ENCODE measurements at regions not wholly inside any gene's neighbourhood (a gene's known extent, or its start where the extent isn't known, plus 50 kb on each side); places are given as distances from the start of the nearest gene placed in this dataset.
A peak's percentile ranks its signal among the peaks of the same experiment; 100 is the strongest.

DNA sequence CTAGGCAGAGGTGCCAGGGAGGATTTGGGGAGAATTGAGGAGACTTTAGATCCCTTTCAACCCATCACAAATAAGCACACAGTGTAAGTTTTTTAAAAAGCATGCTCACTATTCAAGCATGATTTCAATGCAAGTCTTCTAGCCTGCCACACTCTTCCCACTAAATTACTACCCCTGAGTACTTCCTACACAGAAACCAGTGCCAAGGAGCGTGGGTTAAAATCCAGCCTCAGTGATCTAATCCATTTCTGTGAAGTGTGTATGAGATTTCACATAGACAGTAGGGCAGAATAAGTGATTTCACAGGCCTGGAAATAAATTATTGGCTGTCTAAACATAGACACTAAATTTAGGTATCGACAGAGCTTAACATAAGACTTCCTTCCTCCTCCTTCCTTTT, 142.9 kb upstream of the ATP1B1 start:
- DNase-seq: peak in 8 of 56 donors; percentile 12 to 59 (median 26)

GRCh38 chr1:168964478-168964877, 142.0 kb upstream of the ATP1B1 start:
- DNase-seq: no peak

- DNase-seq: no peak
Measured at GRCh38 chr1:168966217-168966616, 140.3 kb upstream of the ATP1B1 start.

DNA sequence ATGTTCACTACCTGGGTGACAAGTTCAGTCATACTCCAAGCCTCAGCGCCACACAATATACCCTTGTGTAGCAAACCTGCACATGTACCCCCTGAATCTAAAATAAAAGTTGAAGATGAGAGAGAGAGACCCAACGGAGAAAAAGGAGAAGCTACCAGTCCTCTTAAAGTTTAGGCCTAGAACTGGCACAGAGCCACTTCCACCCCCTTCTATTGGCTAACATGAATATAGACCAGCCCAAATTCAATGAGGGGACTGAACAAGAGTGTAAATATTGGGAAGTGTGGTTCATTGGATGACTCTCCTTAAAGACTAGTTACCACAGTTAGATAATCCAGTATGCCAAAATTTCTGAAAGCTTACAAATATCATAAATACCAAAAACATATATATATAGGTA, 139.9 kb upstream of the ATP1B1 start:
- no peak for DNase-seq

DNA sequence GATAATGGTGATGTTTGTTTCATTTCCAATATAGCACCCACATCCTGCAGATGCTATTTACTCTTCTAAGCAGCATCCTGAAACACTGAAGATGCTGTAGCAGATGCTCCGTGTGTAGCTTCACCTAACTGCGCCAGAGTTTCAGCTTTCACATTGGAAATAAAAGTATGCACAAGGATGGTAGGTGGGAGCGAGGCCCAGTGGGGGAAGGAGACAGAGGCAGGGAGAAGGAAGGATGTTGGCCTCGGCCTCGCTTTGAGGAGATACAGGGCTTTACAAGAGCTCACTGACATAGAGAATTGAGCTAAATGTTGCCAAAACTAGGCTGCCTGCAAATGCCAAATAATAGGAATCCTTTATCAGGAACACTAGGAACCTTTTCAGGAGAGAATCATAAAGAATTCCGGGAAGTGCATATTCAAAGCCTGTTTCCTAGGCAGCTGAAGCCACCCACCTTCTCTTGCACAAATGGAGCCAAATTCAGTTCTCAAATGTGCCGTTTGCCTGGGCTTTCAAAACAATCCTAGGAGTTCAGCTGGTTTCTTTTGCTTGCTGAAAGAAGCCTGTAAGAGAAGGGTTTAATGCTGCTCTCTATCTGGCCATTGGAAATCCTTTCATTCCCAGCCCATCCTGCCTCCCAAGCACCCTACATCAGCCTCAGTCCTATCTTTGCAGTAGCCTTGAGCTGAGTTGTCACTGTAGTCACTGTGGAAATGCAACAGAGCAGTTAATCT, 135.4 kb upstream of the ATP1B1 start:
- peak in 9 of 56 donors; percentile 5 to 66 (median 38) for DNase-seq

- DNase-seq: no peak
Measured at GRCh38 chr1:168972225-168972624, 134.3 kb upstream of the ATP1B1 start.

DNA sequence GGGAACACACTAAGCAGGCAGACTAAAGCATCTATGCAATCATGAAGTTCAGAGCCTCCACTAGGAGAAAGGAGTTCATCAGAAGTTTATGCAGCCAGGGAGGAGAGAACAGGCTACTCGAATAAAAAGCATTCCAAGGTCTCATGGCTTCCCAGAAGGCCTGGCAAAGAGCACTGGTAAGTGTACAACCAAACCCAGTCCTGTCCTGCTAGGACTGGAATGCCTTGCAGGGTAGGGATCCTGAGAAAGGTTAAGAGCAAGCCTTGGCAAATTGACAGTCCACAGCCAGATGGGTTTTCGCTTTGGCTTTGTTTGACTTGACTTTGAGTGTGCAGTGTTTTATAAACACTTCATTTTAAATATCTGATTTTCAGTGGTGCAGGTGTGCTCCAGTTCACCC, 133.6 kb upstream of the ATP1B1 start:
- no peak for DNase-seq

GRCh38 chr1:168974117-168974516, 132.4 kb upstream of the ATP1B1 start:
- no peak for DNase-seq

- no peak for DNase-seq
Measured at GRCh38 chr1:168974611-168975010, 131.9 kb upstream of the ATP1B1 start.

DNA sequence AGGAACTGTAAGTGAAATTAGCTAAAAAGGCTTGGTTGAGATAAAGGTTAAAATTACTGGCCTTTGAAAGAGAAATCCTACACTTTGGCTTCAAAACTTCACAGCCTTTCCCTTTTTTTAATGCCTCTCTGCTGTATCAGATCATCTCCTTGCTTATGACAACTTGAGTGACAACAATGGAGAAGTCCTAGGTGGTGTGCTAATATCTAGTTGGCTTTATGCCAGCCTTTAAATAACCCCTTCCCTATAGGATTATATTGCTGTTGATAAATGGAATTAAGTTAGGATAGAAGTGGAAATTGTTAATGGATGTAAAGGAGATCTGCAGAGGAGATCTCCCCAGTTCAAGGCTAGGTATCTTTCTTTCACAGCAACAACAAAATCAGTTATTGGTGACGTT, 130.2 kb upstream of the ATP1B1 start:
- no peak for DNase-seq

- peak in 1 of 56 donors; percentile 20 for DNase-seq
Measured at GRCh38 chr1:168977618-168978017, 128.9 kb upstream of the ATP1B1 start.

DNA sequence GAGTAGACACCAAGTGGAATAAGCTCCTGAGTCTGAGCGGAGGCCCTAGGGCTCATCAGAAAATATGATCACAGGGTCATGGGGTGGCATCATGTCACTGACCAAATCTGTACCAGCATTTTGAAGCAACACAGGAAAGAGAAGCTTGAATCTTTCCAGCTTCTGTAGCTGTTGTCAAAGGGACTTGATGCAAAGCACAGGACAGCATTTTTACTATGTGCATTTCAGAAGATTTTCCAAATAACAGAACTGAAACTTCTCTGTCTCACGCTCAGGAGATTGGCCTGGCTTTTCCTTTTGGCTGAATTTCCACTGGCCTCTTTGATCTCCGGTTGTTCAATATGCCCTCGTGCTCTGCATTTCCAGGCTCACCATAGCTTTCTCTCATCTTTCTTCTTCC, 127.2 kb upstream of the ATP1B1 start:
- DNase-seq: no peak

GRCh38 chr1:168980180-168980579, 126.3 kb upstream of the ATP1B1 start:
- no peak for DNase-seq

DNA sequence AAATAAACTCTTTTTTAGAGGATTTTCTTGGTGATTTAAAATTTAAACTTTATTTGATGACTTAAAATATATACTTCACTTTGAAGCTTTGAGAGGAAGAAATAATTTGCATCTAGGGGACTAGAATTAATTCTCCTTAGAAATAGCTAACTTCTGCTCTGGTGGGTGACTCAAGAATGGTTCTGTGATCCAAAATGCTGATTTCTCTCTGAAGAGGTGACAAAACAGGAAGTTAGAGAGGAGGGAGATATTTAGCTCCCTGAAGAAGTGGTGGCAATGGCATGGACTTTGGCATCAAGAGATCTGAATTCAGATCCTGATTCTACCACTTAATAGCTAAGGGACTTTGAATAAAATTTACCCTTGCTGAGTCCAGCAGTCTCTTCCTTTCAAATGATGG, 125.8 kb upstream of the ATP1B1 start:
- DNase-seq: no peak

GRCh38 chr1:168982778-168983177, 123.7 kb upstream of the ATP1B1 start:
- no peak for DNase-seq

DNA sequence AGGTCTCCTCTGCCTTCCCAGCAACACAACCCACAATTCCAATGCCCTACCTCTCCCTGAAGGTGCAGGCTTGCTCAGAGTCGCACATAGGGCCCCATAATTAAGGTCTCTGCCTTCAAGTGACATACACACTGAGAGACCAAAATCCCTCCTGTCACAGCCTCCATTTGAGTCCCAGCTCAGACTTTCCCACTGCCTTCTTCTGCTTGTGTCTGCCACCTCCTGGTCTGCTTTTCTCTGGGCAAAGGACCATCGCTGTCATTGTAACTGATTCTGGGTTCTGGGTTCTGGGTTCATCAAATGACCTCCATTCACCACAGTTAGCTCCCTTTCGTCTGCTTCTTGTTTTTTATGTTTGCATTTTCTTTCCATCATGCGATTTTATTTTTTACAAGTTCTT, 119.2 kb upstream of the ATP1B1 start:
- no peak for DNase-seq

DNA sequence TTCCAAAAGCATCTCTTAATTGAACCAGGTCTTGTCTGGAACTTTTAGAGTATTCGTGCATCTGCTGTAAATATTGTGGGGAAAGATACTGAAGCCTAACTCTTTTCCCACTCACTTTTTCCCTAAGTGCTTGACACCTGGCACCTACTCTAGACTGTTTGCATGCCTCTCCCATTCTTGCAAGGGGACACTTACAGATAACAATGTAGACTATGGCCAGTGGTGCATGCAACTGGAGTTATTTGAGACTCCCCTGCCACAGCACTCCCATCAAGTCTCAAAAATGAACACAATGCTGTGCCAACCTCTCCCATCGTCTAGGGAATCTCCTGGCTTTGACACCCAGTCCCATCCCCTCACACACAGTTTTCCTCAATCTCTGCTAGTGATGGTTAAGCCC, 118.6 kb upstream of the ATP1B1 start:
- no peak for DNase-seq

DNA sequence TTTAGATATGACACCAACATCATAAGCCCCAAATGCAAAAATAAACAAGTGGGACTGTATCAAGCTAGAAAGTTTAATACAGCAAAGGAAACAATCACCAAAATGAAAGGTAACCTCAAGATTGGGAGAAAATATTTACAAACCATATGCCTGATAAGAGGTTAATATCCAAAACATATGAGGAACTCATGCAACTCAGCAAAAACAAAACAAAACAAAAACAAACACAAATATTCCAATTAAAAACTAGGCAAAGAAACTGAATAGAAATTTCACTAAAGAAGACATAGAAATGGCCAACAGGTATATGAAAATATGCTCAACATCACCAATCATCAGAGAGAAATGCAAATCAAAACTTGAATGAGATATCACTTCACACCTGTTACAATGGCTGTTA, 116.5 kb upstream of the ATP1B1 start:
- DNase-seq: no peak

DNA sequence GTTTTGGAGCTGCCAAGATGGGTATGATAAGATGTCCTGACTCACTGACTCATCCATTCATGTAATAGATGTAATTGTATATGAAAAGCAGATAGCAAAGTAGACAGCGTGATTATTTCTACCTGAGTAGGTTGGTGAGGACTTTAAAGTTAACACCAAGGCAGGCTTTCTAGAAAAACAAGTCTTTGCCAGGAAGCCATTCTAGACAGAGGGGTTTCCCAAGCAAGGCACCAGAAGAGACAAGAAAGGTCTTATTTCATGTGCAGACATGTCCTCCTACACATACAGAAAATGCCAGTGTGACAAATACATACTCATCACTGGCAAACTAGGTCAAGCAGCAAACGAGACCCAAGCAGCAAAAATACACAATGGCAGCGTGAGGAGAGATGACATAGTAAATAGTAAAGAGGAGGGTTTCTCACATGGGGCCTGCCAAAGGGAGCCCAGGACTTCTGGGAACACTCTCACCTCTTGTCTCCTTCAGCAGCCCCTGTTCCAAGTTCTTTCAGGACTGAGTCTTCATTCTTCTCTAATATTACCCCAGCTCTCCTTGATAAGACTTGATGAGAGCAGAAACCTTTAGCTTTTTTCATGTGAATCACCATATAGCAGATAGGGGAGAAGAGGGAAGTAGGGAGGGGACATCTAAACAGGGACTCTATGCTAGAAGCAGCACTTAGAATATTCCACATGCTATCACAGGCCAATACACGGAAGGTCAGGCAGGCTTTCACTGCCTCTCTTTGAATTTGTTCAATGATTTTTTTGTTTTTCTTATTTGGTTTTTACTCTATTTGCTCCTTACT, 114.6 kb upstream of the ATP1B1 start:
- no peak for DNase-seq

DNA sequence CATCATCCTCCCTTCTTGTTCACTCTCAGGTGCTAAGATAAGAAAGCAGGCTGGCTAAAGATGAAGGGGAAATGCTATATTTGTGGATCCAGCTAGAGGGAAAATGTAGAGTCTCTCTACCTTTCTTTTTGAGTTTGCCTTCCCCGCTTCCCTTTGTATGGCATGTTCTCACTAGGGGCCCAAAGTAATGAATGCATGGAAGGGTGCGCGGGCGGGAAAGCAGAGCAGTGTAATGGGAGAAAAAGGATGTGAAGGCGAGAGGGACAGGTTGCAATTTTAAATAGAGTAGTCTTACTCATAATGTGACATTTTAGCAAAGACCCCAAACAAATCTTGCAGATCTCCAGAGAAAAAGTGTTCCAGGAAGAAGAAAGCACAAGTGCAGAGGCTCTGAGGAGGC, 105.1 kb upstream of the ATP1B1 start:
- DNase-seq: no peak

DNA sequence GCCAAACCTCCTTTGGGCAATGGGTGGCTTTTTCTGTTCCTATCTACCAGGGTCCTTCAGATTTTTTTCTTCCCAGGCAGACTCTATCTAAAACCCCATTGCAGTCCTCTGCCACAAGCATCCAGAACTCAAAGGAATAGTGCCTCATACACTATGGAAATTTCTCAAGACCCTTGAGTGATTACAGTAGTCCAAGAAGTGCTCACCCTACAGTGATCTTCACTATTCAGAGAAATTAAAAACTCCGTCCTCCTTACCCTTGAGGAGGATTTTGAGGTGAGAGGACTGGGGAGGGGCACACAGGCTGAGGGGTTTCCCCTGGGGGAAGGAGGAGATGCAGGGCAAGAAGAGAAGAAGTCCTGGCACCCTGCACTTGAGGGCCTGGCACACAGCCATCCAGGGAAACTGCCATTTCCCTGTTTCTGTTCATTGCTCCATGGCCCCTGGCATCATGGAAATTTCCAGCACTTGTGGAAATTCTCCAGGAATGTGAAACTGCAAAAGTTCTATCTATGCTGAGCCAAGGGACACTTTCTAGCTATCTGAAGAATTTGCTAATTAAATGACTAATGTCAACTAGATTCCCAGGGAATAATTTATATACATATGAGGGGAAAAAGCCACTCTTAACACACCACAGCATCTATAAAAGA, 102.5 kb upstream of the ATP1B1 start:
- peak in 4 of 56 donors; percentile 3 to 20 (median 8) for DNase-seq

DNA sequence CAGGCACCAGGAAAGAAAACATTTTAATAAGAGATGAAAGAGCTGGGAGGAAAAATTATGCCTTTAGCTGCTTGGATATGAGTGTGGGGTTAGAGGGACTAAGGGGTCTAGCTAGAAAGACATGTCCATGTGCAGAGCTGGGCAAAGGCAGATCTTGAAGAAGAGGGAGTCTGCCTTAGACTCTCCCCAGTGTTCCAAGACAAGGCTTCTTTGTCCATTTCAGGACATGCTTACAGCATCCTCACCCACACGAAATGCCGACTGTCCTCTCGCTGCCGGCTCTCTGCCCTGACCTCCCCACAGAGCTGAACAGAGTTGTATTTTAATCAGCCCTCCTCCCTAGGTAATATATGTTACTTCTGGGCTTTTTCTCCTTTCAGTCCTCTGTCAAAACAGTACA, 100.7 kb upstream of the ATP1B1 start:
- peak in 18 of 56 donors; percentile 2 to 52 (median 14) for DNase-seq
